Body of pancreas (tissue), 4 donors: ENCODE measurements at regions not wholly inside any gene's neighbourhood (a gene's known extent, or its start where the extent isn't known, plus 50 kb on each side); places are given as distances from the start of the nearest gene placed in this dataset.
A peak's percentile ranks its signal among the peaks of the same experiment; 100 is the strongest.

Experiments used
- ATAC-seq: fragments of 150-250 bp; one replicate; pipeline ENCODE4 v1.9.1; 2016
- DNase-seq, 4 donors: peaks; one replicate each; pipeline ENCODE4 v3.0.0-alpha.2; 2019
- H3K27ac ChIP-seq, 4 donors: fragments of 200-600 bp; sonication (generic); 1 replicate in 3 of 4; 2 replicates in 1 of 4; pipeline versions ENCODE4 v1.5.1 to v1.6.1; 2016 to 2019; ENCODE audit warnings: mild to moderate bottlenecking in 1 of 4, mixed read lengths in 1 of 4, moderate library complexity in 1 of 4
- H3K27me3 ChIP-seq, 2 donors: fragments of 200-600 bp; sonication (generic); one replicate each; pipeline ENCODE4 v1.6.0; 2016; ENCODE audit warnings: mild to moderate bottlenecking in 1 of 2
- H3K36me3 ChIP-seq, 2 donors: fragments of 200-600 bp; sonication (generic); replicated peaks in 1 of 2; 2 replicates each; pipeline ENCODE4 v1.5.1; 2016; ENCODE audit warnings: low read depth in 2 of 2; ENCODE audit not compliant: insufficient read depth in 1 of 2
- H3K4me1 ChIP-seq: fragments of 200-600 bp; sonication (generic); one replicate; pipeline ENCODE4 v1.6.0; 2016
- H3K4me3 ChIP-seq, 2 donors: fragments of 200-600 bp; sonication (generic); 1 replicate in 1 of 2; 2 replicates in 1 of 2; pipeline ENCODE4 v1.5.1; 2016 to 2019
- H3K9me3 ChIP-seq, 3 donors: fragments of 200-600 bp; sonication (generic); 1 replicate in 2 of 3; 2 replicates in 1 of 3; pipeline ENCODE4 v1.5.1; 2016
- POLR2A ChIP-seq, 3 donors: fragments of 450-650 bp; IDR thresholded peaks; one replicate each; pipeline ENCODE4 v1.6.1; 2016; ENCODE audit warnings: antibody characterized with exemption in 3 of 3, mild to moderate bottlenecking in 2 of 3
- WGBS, 2 donors: methylation state at CpG; one replicate each; pipeline ENCODE4 v1.1.5; 2017; 5-methylcytosine and 5-hydroxymethylcytosine counted together
- intact Hi-C: fragments of 100-400 bp; cut with DNase I; formaldehyde crosslinking; loops from one replicate; pipeline ENCODE4 v1.15.1; 2023
- TF ChIP-seq, protein P1 (sequence below), 7 experiments: fragments of 450-650 bp in 4 of 7; fragments of 200-600 bp in 3 of 7; sonication (generic) in 3 of 7; IDR thresholded peaks; one replicate each; pipeline ENCODE4 v1.5.1; 2016 to 2019; ENCODE audit warnings: antibody characterized with exemption in 7 of 7

DNA sequence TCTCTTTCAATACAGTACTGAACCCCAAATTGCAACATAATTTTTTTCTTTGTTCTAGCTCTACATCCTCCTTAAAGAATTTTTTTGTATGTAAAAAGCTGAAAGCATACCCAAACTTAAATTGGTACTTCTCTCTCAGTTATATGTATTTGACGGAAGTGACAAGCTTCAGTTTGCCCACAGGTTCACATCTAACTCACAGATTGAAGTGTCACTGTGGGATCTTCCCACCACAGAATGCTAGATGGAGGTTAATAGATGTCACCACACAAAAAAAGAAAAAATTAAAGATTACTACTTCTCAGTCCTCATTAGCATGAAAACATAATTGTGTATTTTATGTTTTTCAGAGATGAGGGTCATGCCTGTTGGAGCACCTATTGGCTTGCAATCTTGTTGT lies 150.9 kb upstream of the GHITM start:
- H3K9me3 ChIP-seq: no peaks in the 10 kb centered on the region
- ATAC-seq (no peak), DNase-seq (no peak)
- H3K27me3 ChIP-seq: no peaks in the 10 kb centered on the region
- H3K27ac ChIP-seq: no peak overlapping the region
- H3K4me1 ChIP-seq: peaks cover 3% of the 10 kb centered on the region
- intact Hi-C loops: no loop called here
- no peak overlapping the region for H3K4me3 ChIP-seq
- no peaks in the 10 kb centered on the region for H3K36me3 ChIP-seq
- WGBS, 2 donors: 81 to 90% methylated on average over 1 of the region's 1 CpG
- TF ChIP-seq POLR2A (IDR thresholded peaks at IDR 0.05): no peak
- TF ChIP-seq, protein P1, sequence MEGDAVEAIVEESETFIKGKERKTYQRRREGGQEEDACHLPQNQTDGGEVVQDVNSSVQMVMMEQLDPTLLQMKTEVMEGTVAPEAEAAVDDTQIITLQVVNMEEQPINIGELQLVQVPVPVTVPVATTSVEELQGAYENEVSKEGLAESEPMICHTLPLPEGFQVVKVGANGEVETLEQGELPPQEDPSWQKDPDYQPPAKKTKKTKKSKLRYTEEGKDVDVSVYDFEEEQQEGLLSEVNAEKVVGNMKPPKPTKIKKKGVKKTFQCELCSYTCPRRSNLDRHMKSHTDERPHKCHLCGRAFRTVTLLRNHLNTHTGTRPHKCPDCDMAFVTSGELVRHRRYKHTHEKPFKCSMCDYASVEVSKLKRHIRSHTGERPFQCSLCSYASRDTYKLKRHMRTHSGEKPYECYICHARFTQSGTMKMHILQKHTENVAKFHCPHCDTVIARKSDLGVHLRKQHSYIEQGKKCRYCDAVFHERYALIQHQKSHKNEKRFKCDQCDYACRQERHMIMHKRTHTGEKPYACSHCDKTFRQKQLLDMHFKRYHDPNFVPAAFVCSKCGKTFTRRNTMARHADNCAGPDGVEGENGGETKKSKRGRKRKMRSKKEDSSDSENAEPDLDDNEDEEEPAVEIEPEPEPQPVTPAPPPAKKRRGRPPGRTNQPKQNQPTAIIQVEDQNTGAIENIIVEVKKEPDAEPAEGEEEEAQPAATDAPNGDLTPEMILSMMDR (IDR thresholded peaks at IDR 0.05): no peak

DNA sequence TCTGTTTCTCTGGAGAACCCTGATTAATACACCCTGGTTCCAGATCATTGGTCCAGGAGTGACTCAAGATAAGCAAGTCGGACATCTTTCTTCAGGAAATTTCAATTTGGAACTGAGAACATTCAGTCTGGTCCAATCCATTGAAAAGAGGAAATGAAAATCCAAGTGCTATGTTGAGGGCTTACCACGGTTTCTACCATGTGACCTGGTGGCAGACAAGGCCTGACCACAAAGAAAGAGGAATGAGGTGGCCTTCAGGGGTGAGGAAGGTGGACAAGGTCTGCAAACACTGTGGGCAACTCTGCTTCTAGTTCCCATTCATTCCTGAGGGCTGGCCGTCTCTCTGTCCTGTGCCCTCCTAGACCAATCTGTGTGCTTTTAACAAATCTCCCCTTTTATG lies 149.2 kb upstream of the GHITM start:
- Histone ChIP-seq H3K9me3 (no peaks in the 10 kb centered on the region), H3K36me3 (no peaks in the 10 kb centered on the region), H3K4me3 (no peak overlapping the region), H3K4me1 (peaks cover 3% of the 10 kb centered on the region), H3K27ac (no peak overlapping the region), H3K27me3 (no peaks in the 10 kb centered on the region)
- WGBS, 2 donors: 80% methylated on average over 3 of the region's 3 CpGs
- DNase-seq (peak in 1 of 4 donors; percentile 9), ATAC-seq (no peak)
- no peak for TF ChIP-seq POLR2A (IDR thresholded peaks at IDR 0.05)
- TF ChIP-seq, protein P1 (IDR thresholded peaks at IDR 0.05): no peak
- intact Hi-C loops: no loop called here

DNA sequence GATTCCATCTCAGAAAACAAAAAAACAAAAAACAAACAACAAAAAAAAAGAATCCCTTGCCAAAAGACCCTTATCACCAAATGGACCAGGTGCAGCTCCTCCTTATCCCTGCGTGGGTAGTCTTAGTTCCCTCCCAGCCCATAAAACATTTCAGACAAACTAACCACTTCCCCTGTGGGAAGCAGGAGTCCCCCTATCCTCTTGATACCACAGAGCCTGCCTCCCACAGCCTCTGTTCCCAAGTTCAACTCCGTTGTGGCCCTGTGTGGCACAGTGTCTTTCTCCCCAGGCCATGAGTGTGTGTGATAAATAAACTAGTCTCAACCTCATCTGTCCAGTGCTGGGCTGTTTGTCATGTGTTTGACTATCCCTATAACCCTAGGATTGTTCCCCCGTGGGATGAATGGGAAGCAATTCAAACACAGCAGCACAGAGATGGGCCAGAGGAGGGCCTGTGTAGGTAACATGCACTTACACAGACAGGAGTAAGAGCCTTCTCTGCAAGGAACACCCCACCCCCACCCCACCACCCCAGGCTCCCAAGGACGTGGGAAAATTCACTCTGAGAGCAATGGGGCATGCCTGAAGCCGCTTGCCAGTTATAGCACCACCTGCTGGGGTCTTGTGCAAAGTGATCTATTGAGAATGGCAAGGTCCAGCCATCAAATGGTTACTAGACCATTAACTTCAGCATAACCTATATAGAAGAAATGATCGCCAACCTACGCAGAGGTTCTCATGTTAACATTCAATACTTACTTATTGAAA lies 147.1 kb upstream of the GHITM start:
- H3K4me3 ChIP-seq: no peak overlapping the region
- H3K27ac ChIP-seq: no peak overlapping the region
- H3K4me1 ChIP-seq: peaks cover 3% of the 10 kb centered on the region
- no peaks in the 10 kb centered on the region for H3K9me3 ChIP-seq
- peak; percentile 45 for ATAC-seq
- DNase-seq: peak; percentile 16 to 55 (median 44)
- no peaks in the 10 kb centered on the region for H3K27me3 ChIP-seq
- H3K36me3 ChIP-seq: no peaks in the 10 kb centered on the region
- intact Hi-C loops: no loop called here
- WGBS, 2 donors: 39 to 42% methylated on average over 5 to 7 of the region's 7 CpGs
- TF ChIP-seq, protein P1 (IDR thresholded peaks at IDR 0.05): peak in 5 of 7 experiments; percentile 19 to 33 (median 28)
- no peak for TF ChIP-seq POLR2A (IDR thresholded peaks at IDR 0.05)

DNA sequence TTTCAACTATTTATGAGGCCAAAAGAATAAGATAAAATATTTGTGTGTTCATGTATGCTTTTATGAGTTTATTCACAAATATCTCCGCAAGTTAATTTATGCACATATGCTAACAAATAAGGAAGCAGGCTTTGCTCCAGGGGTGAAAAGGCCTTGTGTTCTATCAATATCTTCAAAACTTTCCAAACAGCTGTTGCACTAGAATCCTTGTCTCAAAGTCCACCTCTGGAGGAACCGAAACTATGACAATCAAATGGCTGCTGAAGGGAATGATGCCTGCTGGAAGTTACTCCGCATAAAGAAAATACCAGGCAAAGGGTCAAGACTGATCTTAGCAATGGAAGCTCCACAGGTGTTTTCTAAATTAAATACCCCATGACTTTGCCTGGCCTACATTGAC lies 145.0 kb upstream of the GHITM start:
- Histone ChIP-seq H3K4me3 (no peak overlapping the region), H3K9me3 (no peaks in the 10 kb centered on the region), H3K27ac (no peak overlapping the region), H3K27me3 (no peaks in the 10 kb centered on the region), H3K4me1 (peaks cover 3% of the 10 kb centered on the region), H3K36me3 (no peaks in the 10 kb centered on the region)
- ATAC-seq (no peak), DNase-seq (no peak)
- intact Hi-C loops: no loop called here
- TF ChIP-seq POLR2A (IDR thresholded peaks at IDR 0.05): no peak
- TF ChIP-seq, protein P1 (IDR thresholded peaks at IDR 0.05): no peak
- 80 to 92% methylated on average over 3 of the region's 3 CpGs for WGBS, 2 donors
